Mesendoderm (in vitro differentiated cells): ENCODE measurements at regions not wholly inside any gene's neighbourhood (a gene's known extent, or its start where the extent isn't known, plus 50 kb on each side); places are given as distances from the start of the nearest gene placed in this dataset.

Experiments
- DNase-seq: peaks from one replicate; pipeline ENCODE4 v3.0.0; 2013
- H2AK5ac ChIP-seq: 2 replicates; pipeline ENCODE4 v1.6.1; 2013; ENCODE audit warnings: low read length, inconsistent platforms
- H2BK120ac ChIP-seq: 2 replicates; pipeline ENCODE4 v1.6.1; 2013; ENCODE audit warnings: low read depth, mild to moderate bottlenecking, low read length, moderate library complexity, mixed read lengths
- H2BK15ac ChIP-seq: replicated peaks from 2 replicates; pipeline ENCODE4 v1.6.1; 2013; ENCODE audit warnings: low read depth, mild to moderate bottlenecking, moderate library complexity
- H2BK5ac ChIP-seq: 2 replicates; pipeline ENCODE4 v1.6.1; 2013; ENCODE audit warnings: low read length, inconsistent platforms
- H3K18ac ChIP-seq: 2 replicates; pipeline ENCODE4 v1.6.1; 2013; ENCODE audit warnings: mild to moderate bottlenecking, low read length, mixed read lengths
- H3K23ac ChIP-seq: one replicate; pipeline ENCODE4 v1.6.1; 2013; ENCODE audit warnings: low read length
- H3K27ac ChIP-seq: 2 replicates; pipeline ENCODE4 v1.5.1; 2013; ENCODE audit warnings: low read depth, mild to moderate bottlenecking, inconsistent platforms, low read length, moderate library complexity
- H3K27me3 ChIP-seq: 2 replicates; pipeline ENCODE4 v1.6.1; 2013; ENCODE audit warnings: low read length, control low read depth, mild to moderate bottlenecking, inconsistent platforms; ENCODE audit not compliant: insufficient read depth, poor library complexity
- H3K36me3 ChIP-seq: 2 replicates; pipeline ENCODE4 v1.6.1; 2013; ENCODE audit warnings: low read length, inconsistent platforms; ENCODE audit not compliant: control insufficient read depth, insufficient read depth
- H3K4ac ChIP-seq: one replicate; pipeline ENCODE4 v1.6.1; 2013; ENCODE audit warnings: low read depth, mild to moderate bottlenecking, low read length, moderate library complexity
- H3K4me1 ChIP-seq: 2 replicates; pipeline ENCODE4 v1.6.1; 2013; ENCODE audit warnings: low read depth, low read length, inconsistent platforms; ENCODE audit not compliant: control insufficient read depth
- H3K4me2 ChIP-seq: 2 replicates; pipeline ENCODE4 v1.6.1; 2013; ENCODE audit warnings: low read length
- H3K4me3 ChIP-seq: 2 replicates; pipeline ENCODE4 v1.5.1; 2013; ENCODE audit warnings: mild to moderate bottlenecking, low read length
- H3K56ac ChIP-seq: one replicate; pipeline ENCODE4 v1.6.1; 2013; ENCODE audit warnings: low read length
- H3K79me1 ChIP-seq: 2 replicates; pipeline ENCODE4 v1.6.1; 2013; ENCODE audit warnings: low read length, inconsistent platforms
- H3K79me2 ChIP-seq: 2 replicates; pipeline ENCODE4 v1.6.1; 2013; ENCODE audit warnings: mild to moderate bottlenecking, low read length; ENCODE audit not compliant: control insufficient read depth, insufficient read depth
- H3K9ac ChIP-seq: 2 replicates; pipeline ENCODE4 v1.6.1; 2013; ENCODE audit warnings: low read length, inconsistent platforms
- H4K5ac ChIP-seq: one replicate; pipeline ENCODE4 v1.6.1; 2013; ENCODE audit warnings: low read length
- H4K8ac ChIP-seq: one replicate; pipeline ENCODE4 v1.6.1; 2013; ENCODE audit warnings: low read depth, mild to moderate bottlenecking, control low read depth, low read length, moderate library complexity
- WGBS: extraction: QIAGEN DNeasy Blood & Tissue Kit; methylation state at CpG from one replicate; pipeline ENCODE4 v1.1.7; 2013; ENCODE audit warnings: low lambda C conversion rate, missing lambda C conversion rate; ENCODE audit not compliant: insufficient coverage; ENCODE audit errors: extremely low coverage; 5-methylcytosine and 5-hydroxymethylcytosine counted together

- Histone ChIP-seq H3K4me3 (no peak overlapping the region), H3K56ac (no peak overlapping the region), H2BK120ac (no peak overlapping the region), H3K4me1 (no peaks in the 10 kb centered on the region), H2BK5ac (no peak overlapping the region), H2BK15ac (no peak overlapping the region), H3K27ac (no peak overlapping the region), H3K79me1 (no peaks in the 10 kb centered on the region), H3K4me2 (no peak overlapping the region), H3K27me3 (no peaks in the 10 kb centered on the region), H3K4ac (no peak overlapping the region), H3K79me2 (no peaks in the 10 kb centered on the region), H3K9ac (no peak overlapping the region), H3K18ac (no peak overlapping the region), H4K8ac (no peak overlapping the region), H4K5ac (no peak overlapping the region), H2AK5ac (no peak overlapping the region), H3K36me3 (no peaks in the 10 kb centered on the region), H3K23ac (no peak overlapping the region)
- no CpG with 5 or more reads among the region's 13 CpGs for WGBS
- DNase-seq, result peak; percentile 29
Measured at GRCh38 chrX:3962511-3963311, 249.3 kb upstream of the PRKX start.

- no peak overlapping the region for H3K4me2 ChIP-seq
- no peak overlapping the region for H2BK120ac ChIP-seq
- no peak overlapping the region for H2BK5ac ChIP-seq
- H3K4ac ChIP-seq, result no peak overlapping the region
- no peak overlapping the region for H3K27ac ChIP-seq
- H3K79me1 ChIP-seq, result no peaks in the 10 kb centered on the region
- H3K27me3 ChIP-seq, result no peaks in the 10 kb centered on the region
- no peak overlapping the region for H3K9ac ChIP-seq
- no peak overlapping the region for H3K18ac ChIP-seq
- no peak overlapping the region for H3K56ac ChIP-seq
- H3K23ac ChIP-seq, result no peak overlapping the region
- H2BK15ac ChIP-seq, result no peak overlapping the region
- H3K36me3 ChIP-seq, result no peaks in the 10 kb centered on the region
- no peak overlapping the region for H4K8ac ChIP-seq
- no peak for DNase-seq
- no peaks in the 10 kb centered on the region for H3K79me2 ChIP-seq
- no peaks in the 10 kb centered on the region for H3K4me1 ChIP-seq
- H4K5ac ChIP-seq, result no peak overlapping the region
- no peak overlapping the region for H2AK5ac ChIP-seq
- no peak overlapping the region for H3K4me3 ChIP-seq
Measured at GRCh38 chrX:3960952-3961351, 247.5 kb upstream of the PRKX start.

GRCh38 chrX:3951859-3952258, 238.4 kb upstream of the PRKX start:
- Histone ChIP-seq H3K4ac (no peak overlapping the region), H2BK120ac (no peak overlapping the region), H3K79me2 (no peaks in the 10 kb centered on the region), H3K4me2 (no peak overlapping the region), H3K18ac (no peak overlapping the region), H3K79me1 (no peaks in the 10 kb centered on the region), H2AK5ac (no peak overlapping the region), H3K4me1 (no peaks in the 10 kb centered on the region), H3K4me3 (no peak overlapping the region), H3K27me3 (no peaks in the 10 kb centered on the region), H3K36me3 (no peaks in the 10 kb centered on the region), H3K56ac (no peak overlapping the region), H3K27ac (no peak overlapping the region), H4K8ac (no peak overlapping the region), H4K5ac (no peak overlapping the region), H2BK5ac (no peak overlapping the region), H2BK15ac (no peak overlapping the region), H3K9ac (no peak overlapping the region), H3K23ac (no peak overlapping the region)
- no CpG with 5 or more reads among the region's 2 CpGs for WGBS
- no peak for DNase-seq

GRCh38 chrX:3950373-3950772, 236.9 kb upstream of the PRKX start:
- H3K79me2 ChIP-seq, result no peaks in the 10 kb centered on the region
- H3K4me1 ChIP-seq, result no peaks in the 10 kb centered on the region
- no peak overlapping the region for H2BK120ac ChIP-seq
- no peak overlapping the region for H4K8ac ChIP-seq
- H2AK5ac ChIP-seq, result no peak overlapping the region
- no peak overlapping the region for H3K4me3 ChIP-seq
- H3K9ac ChIP-seq, result no peak overlapping the region
- H3K18ac ChIP-seq, result no peak overlapping the region
- no peaks in the 10 kb centered on the region for H3K27me3 ChIP-seq
- no peaks in the 10 kb centered on the region for H3K79me1 ChIP-seq
- no CpG with 5 or more reads among the region's 3 CpGs for WGBS
- H2BK5ac ChIP-seq, result no peak overlapping the region
- H4K5ac ChIP-seq, result no peak overlapping the region
- H3K4ac ChIP-seq, result no peak overlapping the region
- H3K36me3 ChIP-seq, result no peaks in the 10 kb centered on the region
- no peak overlapping the region for H3K4me2 ChIP-seq
- no peak overlapping the region for H3K56ac ChIP-seq
- H2BK15ac ChIP-seq, result no peak overlapping the region
- no peak overlapping the region for H3K23ac ChIP-seq
- H3K27ac ChIP-seq, result no peak overlapping the region
- DNase-seq, result no peak

- Histone ChIP-seq H3K23ac (no peak overlapping the region), H3K27ac (no peak overlapping the region), H4K8ac (no peak overlapping the region), H3K4me3 (no peak overlapping the region), H3K4me1 (no peaks in the 10 kb centered on the region), H3K4me2 (no peak overlapping the region), H2BK15ac (no peak overlapping the region), H3K79me2 (no peaks in the 10 kb centered on the region), H3K56ac (no peak overlapping the region), H4K5ac (no peak overlapping the region), H2AK5ac (no peak overlapping the region), H3K79me1 (no peaks in the 10 kb centered on the region), H3K9ac (no peak overlapping the region), H3K36me3 (no peaks in the 10 kb centered on the region), H3K27me3 (no peaks in the 10 kb centered on the region), H2BK5ac (no peak overlapping the region), H3K18ac (no peak overlapping the region), H3K4ac (no peak overlapping the region), H2BK120ac (no peak overlapping the region)
- no peak for DNase-seq
- no CpG with 5 or more reads among the region's 3 CpGs for WGBS
Measured at GRCh38 chrX:3943965-3944364, 230.5 kb upstream of the PRKX start.

- Histone ChIP-seq H2BK120ac (no peak overlapping the region), H3K27me3 (no peaks in the 10 kb centered on the region), H2BK15ac (no peak overlapping the region), H3K4me1 (no peaks in the 10 kb centered on the region), H3K18ac (no peak overlapping the region), H4K5ac (no peak overlapping the region), H3K56ac (no peak overlapping the region), H3K27ac (no peak overlapping the region), H3K9ac (no peak overlapping the region), H3K36me3 (no peaks in the 10 kb centered on the region), H3K23ac (no peak overlapping the region), H3K79me2 (no peaks in the 10 kb centered on the region), H3K4ac (no peak overlapping the region), H4K8ac (no peak overlapping the region), H2BK5ac (no peak overlapping the region), H3K79me1 (no peaks in the 10 kb centered on the region), H3K4me3 (no peak overlapping the region), H2AK5ac (no peak overlapping the region), H3K4me2 (no peak overlapping the region)
- peak; percentile 25 for DNase-seq
- WGBS, result no CpG with 5 or more reads among the region's 4 CpGs
Measured at GRCh38 chrX:3940000-3940610, 226.7 kb upstream of the PRKX start.
